Endothelial cell of umbilical vein (primary cell): ENCODE measurements at regions not wholly inside any gene's neighbourhood (a gene's known extent, or its start where the extent isn't known, plus 50 kb on each side); places are given as distances from the start of the nearest gene placed in this dataset.

Experiments used
- BruUV-seq: library from RNA; stranded (reverse); fragments of 400-500 nt; replicated peaks from 2 replicates; lab custom pipeline; 2021; lab: Mats Ljungman, UMichigan
- CTCF ChIA-PET: fragments of 300-600, 350-600 bp; sonication (Branson Sonifier 250); formaldehyde crosslinking; loops from one replicate; lab custom pipeline; 2021; ENCODE audit warnings: antibody characterized with exemption, inconsistent platforms; lab: Charles Lee
- POLR2A ChIA-PET: fragments of 300-600, 350-600 bp; sonication (Branson Sonifier 250); formaldehyde crosslinking; loops from one replicate; lab custom pipeline; 2021; ENCODE audit warnings: antibody characterized with exemption, inconsistent platforms; lab: Charles Lee
- DNase-seq: peaks from one replicate; pipeline ENCODE4 v3.0.0-alpha.2; 2011; ENCODE audit warnings: low read depth, low spot score
- FAIRE-seq: peaks from 2 replicates; lab custom pipeline; 2011; peaks lifted over from hg19 to GRCh38; lab: Jason Lieb, UNC
- H2AFZ ChIP-seq: 2 replicates; pipeline ENCODE4 v1.6.0; 2012; ENCODE audit warnings: low read depth, low read length, control low read depth, inconsistent platforms
- H3K27ac ChIP-seq: 2 replicates; pipeline ENCODE4 v1.5.1; 2011; ENCODE audit warnings: low read depth, mild to moderate bottlenecking, control low read depth, low read length, moderate library complexity; ENCODE audit not compliant: insufficient read depth
- H3K27me3 ChIP-seq, 2 experiments: 2 replicates each; pipeline versions ENCODE4 v1.6.0 to v1.6.1; 2011; ENCODE audit warnings: low read length in 2 of 2, mixed read lengths in 1 of 2; ENCODE audit not compliant: control insufficient read depth in 2 of 2, insufficient read depth in 2 of 2
- H3K36me3 ChIP-seq, 2 experiments: 2 replicates in 1 of 2; 3 replicates in 1 of 2; pipeline ENCODE4 v1.5.1; 2011; ENCODE audit warnings: low read length in 2 of 2, mild to moderate bottlenecking in 1 of 2, moderate library complexity in 1 of 2; ENCODE audit not compliant: control insufficient read depth in 2 of 2, insufficient read depth in 2 of 2; ENCODE audit errors: extremely low read depth in 1 of 2
- H3K4me1 ChIP-seq: 3 replicates; pipeline ENCODE4 v1.5.1; 2011; ENCODE audit warnings: mild to moderate bottlenecking, low read length; ENCODE audit not compliant: control insufficient read depth, insufficient read depth; ENCODE audit errors: extremely low read depth
- H3K4me2 ChIP-seq: 2 replicates; pipeline ENCODE4 v1.6.1; 2011; ENCODE audit warnings: low read length, control low read depth, mixed read lengths; ENCODE audit not compliant: insufficient read depth
- H3K4me3 ChIP-seq, 3 experiments: fragments of 200-600 bp in 1 of 3; sonication (generic), shearing (Covaris generic) in 1 of 3; replicated peaks in 1 of 3; 2 replicates each; pipeline ENCODE4 v1.5.1; 2011 to 2016; ENCODE audit warnings: control low read depth in 3 of 3, low read length in 3 of 3, mild to moderate bottlenecking in 2 of 3, inconsistent platforms in 1 of 3, low read depth in 1 of 3, moderate library complexity in 1 of 3; ENCODE audit not compliant: insufficient read depth in 1 of 3
- H3K79me2 ChIP-seq: 2 replicates; pipeline ENCODE4 v1.6.0; 2012; ENCODE audit warnings: low read length, inconsistent platforms; ENCODE audit not compliant: control insufficient read depth, insufficient read depth
- H3K9ac ChIP-seq: replicated peaks from 2 replicates; pipeline ENCODE3; 2011; ENCODE audit warnings: low read length, control low read depth; ENCODE audit not compliant: insufficient read depth; ENCODE audit errors: extremely low read depth
- H3K9me1 ChIP-seq: replicated peaks from 3 replicates; pipeline ENCODE4 v1.6.0; 2011; ENCODE audit warnings: mild to moderate bottlenecking, low read length; ENCODE audit not compliant: control insufficient read depth, insufficient read depth; ENCODE audit errors: extremely low read depth
- H3K9me3 ChIP-seq: replicated peaks from 2 replicates; pipeline ENCODE4 v1.5.1; 2012; ENCODE audit warnings: low read length, inconsistent platforms; ENCODE audit not compliant: control insufficient read depth, insufficient read depth
- H4K20me1 ChIP-seq: replicated peaks from 2 replicates; pipeline ENCODE3; 2011; ENCODE audit warnings: mild to moderate bottlenecking, low read length; ENCODE audit not compliant: control insufficient read depth, insufficient read depth; ENCODE audit errors: extremely low read depth
- EZH2 ChIP-seq: IDR thresholded peaks from 2 replicates; pipeline ENCODE4 v1.6.1; 2012; ENCODE audit warnings: borderline replicate concordance, low read depth, mild to moderate bottlenecking, moderate library complexity, low read length, inconsistent platforms; ENCODE audit not compliant: severe bottlenecking
- FOS ChIP-seq: IDR thresholded peaks from 2 replicates; pipeline ENCODE4 v1.6.1; 2011; ENCODE audit warnings: mild to moderate bottlenecking, low read length, moderate library complexity, borderline replicate concordance; ENCODE audit not compliant: insufficient read depth
- GATA2 ChIP-seq: IDR thresholded peaks from 2 replicates; pipeline ENCODE4 v1.7.0; 2011; ENCODE audit warnings: low read depth, mild to moderate bottlenecking, moderate library complexity, mixed read lengths, low read length; ENCODE audit not compliant: insufficient read length, insufficient read depth
- JUN ChIP-seq: IDR thresholded peaks from 2 replicates; pipeline ENCODE4 v1.6.1; 2011; ENCODE audit warnings: borderline replicate concordance, low read depth; ENCODE audit not compliant: insufficient read length, insufficient read depth
- MYC ChIP-seq: IDR thresholded peaks from one replicate; pipeline ENCODE4 v1.6.1; 2011; ENCODE audit warnings: mild to moderate bottlenecking, low read depth, low read length
- POLR2A ChIP-seq: IDR thresholded peaks from 2 replicates; pipeline ENCODE4 v1.6.1; 2012; ENCODE audit warnings: low read depth, mild to moderate bottlenecking, control low read depth, low read length
- POLR2AphosphoS5 ChIP-seq: IDR thresholded peaks from 2 replicates; pipeline ENCODE4 v1.6.1; 2012; ENCODE audit warnings: low read depth, mild to moderate bottlenecking, control low read depth, low read length, moderate library complexity; ENCODE audit not compliant: insufficient read depth
- dilution Hi-C: fragments of 300-500 bp; cut with MboI; formaldehyde crosslinking; loops from one replicate; pipeline ENCODE4 v1.15.0; 2019; ENCODE audit warnings: low sequenced_read_pairs; ENCODE audit not compliant: extremely low pct_ligation_motif_present
- intact Hi-C: fragments of 100-400 bp; cut with micrococcal nuclease; formaldehyde crosslinking; loops from one replicate; pipeline ENCODE4 v1.10.0; 2022
- TF ChIP-seq, protein P1 (sequence below): IDR thresholded peaks from 2 replicates; pipeline ENCODE4 v1.6.1; 2011; ENCODE audit not compliant: insufficient read depth, insufficient read length
- TF ChIP-seq, protein P2 (sequence below), 2 donors: IDR thresholded peaks; 1 replicate in 1 of 2; 2 replicates in 1 of 2; pipeline ENCODE4 v1.5.1; 2011; ENCODE audit warnings: low read length in 2 of 2, mild to moderate bottlenecking in 2 of 2, moderate library complexity in 2 of 2, control low read depth in 1 of 2, inconsistent platforms in 1 of 2, low read depth in 1 of 2; ENCODE audit not compliant: insufficient read depth in 1 of 2; ENCODE audit errors: extremely low read depth in 1 of 2

DNA sequence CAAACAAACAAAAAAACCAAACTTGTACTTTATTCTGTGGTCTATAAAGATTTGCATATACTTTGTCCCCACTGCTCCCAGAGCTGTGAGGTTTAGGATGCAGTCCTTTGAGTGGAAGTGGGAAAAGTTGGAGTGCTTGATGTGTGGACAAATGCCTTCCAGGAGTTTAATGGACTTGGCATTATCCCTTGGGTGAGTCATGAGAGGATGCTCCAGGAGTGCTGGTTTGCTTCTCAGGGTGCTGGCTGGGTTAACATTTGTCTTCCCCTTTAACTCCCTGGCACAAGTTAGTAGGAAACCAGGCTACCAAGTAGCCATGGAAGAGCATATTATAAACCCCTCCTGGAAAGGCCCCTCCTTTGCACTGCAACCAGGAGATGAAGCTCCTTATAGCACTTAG is 417.4 kb upstream of the RIOK2 start:
- intact Hi-C loops, result no loop called here
- TF ChIP-seq, protein P1, sequence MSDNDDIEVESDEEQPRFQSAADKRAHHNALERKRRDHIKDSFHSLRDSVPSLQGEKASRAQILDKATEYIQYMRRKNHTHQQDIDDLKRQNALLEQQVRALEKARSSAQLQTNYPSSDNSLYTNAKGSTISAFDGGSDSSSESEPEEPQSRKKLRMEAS, result no peak
- no peak for TF ChIP-seq EZH2
- no peak for TF ChIP-seq JUN
- no peak for TF ChIP-seq MYC
- no peak for TF ChIP-seq GATA2
- no peak for TF ChIP-seq POLR2A
- TF ChIP-seq, protein P2, sequence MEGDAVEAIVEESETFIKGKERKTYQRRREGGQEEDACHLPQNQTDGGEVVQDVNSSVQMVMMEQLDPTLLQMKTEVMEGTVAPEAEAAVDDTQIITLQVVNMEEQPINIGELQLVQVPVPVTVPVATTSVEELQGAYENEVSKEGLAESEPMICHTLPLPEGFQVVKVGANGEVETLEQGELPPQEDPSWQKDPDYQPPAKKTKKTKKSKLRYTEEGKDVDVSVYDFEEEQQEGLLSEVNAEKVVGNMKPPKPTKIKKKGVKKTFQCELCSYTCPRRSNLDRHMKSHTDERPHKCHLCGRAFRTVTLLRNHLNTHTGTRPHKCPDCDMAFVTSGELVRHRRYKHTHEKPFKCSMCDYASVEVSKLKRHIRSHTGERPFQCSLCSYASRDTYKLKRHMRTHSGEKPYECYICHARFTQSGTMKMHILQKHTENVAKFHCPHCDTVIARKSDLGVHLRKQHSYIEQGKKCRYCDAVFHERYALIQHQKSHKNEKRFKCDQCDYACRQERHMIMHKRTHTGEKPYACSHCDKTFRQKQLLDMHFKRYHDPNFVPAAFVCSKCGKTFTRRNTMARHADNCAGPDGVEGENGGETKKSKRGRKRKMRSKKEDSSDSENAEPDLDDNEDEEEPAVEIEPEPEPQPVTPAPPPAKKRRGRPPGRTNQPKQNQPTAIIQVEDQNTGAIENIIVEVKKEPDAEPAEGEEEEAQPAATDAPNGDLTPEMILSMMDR (IDR thresholded peaks at IDR 0.05; ENCODE audit: extremely low read depth in 1 of 2, insufficient read depth in 1 of 2, low read depth in 1 of 2, low read length in 2 of 2), result no peak
- no peak for TF ChIP-seq POLR2AphosphoS5
- no peak for TF ChIP-seq FOS

More for the DNA sequence above, 417.4 kb upstream of the RIOK2 start:
- no peaks in the 10 kb centered on the region for H3K36me3 ChIP-seq
- H3K4me3 ChIP-seq, result no peak overlapping the region
- dilution Hi-C loops, result no loop called here
- ChIA-PET CTCF (interaction anchor here (1.5 to 2.9 kb wide), 2 partner anchors 17 to 67 kb away, joined by 3 to 11 read pairs; no protein-coding TSS in a partner anchor), POLR2A (no interaction called here)
- H4K20me1 ChIP-seq, result no peaks in the 10 kb centered on the region
- H3K9ac ChIP-seq, result no peak overlapping the region
- no peaks in the 10 kb centered on the region for H3K79me2 ChIP-seq
- H3K9me1 ChIP-seq, result no peaks in the 10 kb centered on the region
- no peak overlapping the region for H3K27ac ChIP-seq
- H3K4me1 ChIP-seq, result peaks cover 2% of the 10 kb centered on the region
- BruUV-seq, result no TSS peak
- no peaks in the 10 kb centered on the region for H3K9me3 ChIP-seq
- H3K4me2 ChIP-seq, result no peak overlapping the region
- DNase-seq (no peak), FAIRE-seq (no peak)
- no peak overlapping the region for H2AFZ ChIP-seq
- H3K27me3 ChIP-seq, result no peaks in the 10 kb centered on the region
